PC-3 (cell line): ENCODE measurements at regions not wholly inside any gene's neighbourhood (a gene's known extent, or its start where the extent isn't known, plus 50 kb on each side); places are given as distances from the start of the nearest gene placed in this dataset.

Source experiments
- EZH2 ChIP-seq: fragments of 300-600 bp; sonication (generic); IDR thresholded peaks from one replicate; pipeline ENCODE4 v1.6.1; 2017; ENCODE audit warnings: antibody characterized with exemption, mild to moderate bottlenecking, low read length; ENCODE audit not compliant: unreplicated experiment
- EZH2phosphoT487 ChIP-seq: fragments of 300-600 bp; sonication (generic); IDR thresholded peaks from 2 replicates; pipeline ENCODE4 v1.6.1; 2018; ENCODE audit warnings: mild to moderate bottlenecking, antibody characterized with exemption, low read length, borderline replicate concordance

- TF ChIP-seq EZH2 (no peak), EZH2phosphoT487 (no peak)
These were observed 491.2 kb upstream of the FLRT2 start for GRCh38 chr14:85038526-85039352.
